NB4 (cell line): ENCODE measurements at regions not wholly inside any gene's neighbourhood (a gene's known extent, or its start where the extent isn't known, plus 50 kb on each side); places are given as distances from the start of the nearest gene placed in this dataset.

Experiments used
- MAX ChIP-seq: IDR thresholded peaks from 2 replicates; pipeline ENCODE4 v1.6.1; 2011; ENCODE audit warnings: low read depth, low read length
- MYC ChIP-seq: IDR thresholded peaks from 2 replicates; pipeline ENCODE4 v1.6.1; 2011; ENCODE audit warnings: low read depth, low read length
- POLR2A ChIP-seq: IDR thresholded peaks from 2 replicates; pipeline ENCODE4 v1.6.1; 2011; ENCODE audit warnings: mild to moderate bottlenecking; ENCODE audit not compliant: insufficient read length; ENCODE audit errors: extremely low read depth
- TF ChIP-seq, protein P1 (sequence below): IDR thresholded peaks from one replicate; pipeline ENCODE4 v1.5.1; 2012; ENCODE audit warnings: low read depth, low read length

DNA sequence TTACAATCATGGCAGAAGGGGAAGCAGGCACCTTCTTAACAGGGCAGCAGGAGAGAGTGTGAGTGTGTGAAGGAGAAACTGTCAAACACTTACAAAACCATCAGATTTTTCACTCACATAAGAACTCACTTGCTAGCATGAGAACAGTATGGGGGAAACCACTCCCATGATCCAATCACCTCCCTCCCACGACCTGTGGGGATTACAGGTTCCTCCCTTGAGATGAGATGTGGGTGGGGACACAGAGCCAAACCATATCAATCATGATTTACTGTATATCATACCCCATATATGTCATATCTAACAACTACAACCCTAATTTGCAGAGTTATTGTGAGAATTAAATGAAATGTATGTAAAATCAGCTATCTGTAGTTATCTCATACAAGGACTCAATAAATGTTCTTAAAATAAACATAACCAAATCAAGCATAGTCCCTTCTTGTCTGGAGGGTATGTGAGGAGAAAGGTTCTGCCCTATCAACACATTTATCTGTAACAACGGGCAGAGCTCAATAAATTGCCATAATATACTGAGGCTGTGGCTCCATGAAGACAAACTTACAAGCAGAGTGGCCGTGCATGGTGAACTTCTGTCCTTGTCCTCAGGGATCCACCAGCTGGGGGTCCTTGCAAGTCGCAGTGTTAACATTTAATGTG lies 504.7 kb downstream of the SOX2 start:
- TF ChIP-seq, protein P1, sequence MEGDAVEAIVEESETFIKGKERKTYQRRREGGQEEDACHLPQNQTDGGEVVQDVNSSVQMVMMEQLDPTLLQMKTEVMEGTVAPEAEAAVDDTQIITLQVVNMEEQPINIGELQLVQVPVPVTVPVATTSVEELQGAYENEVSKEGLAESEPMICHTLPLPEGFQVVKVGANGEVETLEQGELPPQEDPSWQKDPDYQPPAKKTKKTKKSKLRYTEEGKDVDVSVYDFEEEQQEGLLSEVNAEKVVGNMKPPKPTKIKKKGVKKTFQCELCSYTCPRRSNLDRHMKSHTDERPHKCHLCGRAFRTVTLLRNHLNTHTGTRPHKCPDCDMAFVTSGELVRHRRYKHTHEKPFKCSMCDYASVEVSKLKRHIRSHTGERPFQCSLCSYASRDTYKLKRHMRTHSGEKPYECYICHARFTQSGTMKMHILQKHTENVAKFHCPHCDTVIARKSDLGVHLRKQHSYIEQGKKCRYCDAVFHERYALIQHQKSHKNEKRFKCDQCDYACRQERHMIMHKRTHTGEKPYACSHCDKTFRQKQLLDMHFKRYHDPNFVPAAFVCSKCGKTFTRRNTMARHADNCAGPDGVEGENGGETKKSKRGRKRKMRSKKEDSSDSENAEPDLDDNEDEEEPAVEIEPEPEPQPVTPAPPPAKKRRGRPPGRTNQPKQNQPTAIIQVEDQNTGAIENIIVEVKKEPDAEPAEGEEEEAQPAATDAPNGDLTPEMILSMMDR, result no peak
- TF ChIP-seq POLR2A, result no peak
- no peak for TF ChIP-seq MAX
- TF ChIP-seq MYC, result no peak
